ENCODE measurements at regions not wholly inside any gene's neighbourhood (a gene's known extent, or its start where the extent isn't known, plus 50 kb on each side); places are given as distances from the start of the nearest gene placed in this dataset.

DNA sequence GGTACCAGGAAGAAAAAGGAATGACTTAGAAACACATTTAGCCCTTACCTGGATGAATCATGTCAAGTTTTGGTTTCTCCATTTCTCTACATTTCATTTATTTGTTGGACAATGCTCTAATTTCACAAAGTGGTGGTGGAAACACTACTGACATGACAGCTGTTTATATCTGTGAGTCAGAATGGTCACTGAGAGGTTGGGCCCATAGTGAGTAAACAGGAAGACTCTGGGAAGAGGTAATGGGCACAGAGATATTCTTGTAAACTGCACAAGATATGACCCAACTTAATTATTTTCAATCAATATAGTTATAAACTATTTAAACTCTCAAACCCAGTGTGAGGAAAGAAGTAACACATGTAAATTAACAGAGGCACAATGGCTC lies 176.3 kb upstream of the MEOX2 start:
- no peak for TF ChIP-seq EZH2 (IDR thresholded peaks at IDR 0.05; ENCODE audit: borderline replicate concordance, low read depth, low read length, severe bottlenecking)
- TF ChIP-seq, protein P1, sequence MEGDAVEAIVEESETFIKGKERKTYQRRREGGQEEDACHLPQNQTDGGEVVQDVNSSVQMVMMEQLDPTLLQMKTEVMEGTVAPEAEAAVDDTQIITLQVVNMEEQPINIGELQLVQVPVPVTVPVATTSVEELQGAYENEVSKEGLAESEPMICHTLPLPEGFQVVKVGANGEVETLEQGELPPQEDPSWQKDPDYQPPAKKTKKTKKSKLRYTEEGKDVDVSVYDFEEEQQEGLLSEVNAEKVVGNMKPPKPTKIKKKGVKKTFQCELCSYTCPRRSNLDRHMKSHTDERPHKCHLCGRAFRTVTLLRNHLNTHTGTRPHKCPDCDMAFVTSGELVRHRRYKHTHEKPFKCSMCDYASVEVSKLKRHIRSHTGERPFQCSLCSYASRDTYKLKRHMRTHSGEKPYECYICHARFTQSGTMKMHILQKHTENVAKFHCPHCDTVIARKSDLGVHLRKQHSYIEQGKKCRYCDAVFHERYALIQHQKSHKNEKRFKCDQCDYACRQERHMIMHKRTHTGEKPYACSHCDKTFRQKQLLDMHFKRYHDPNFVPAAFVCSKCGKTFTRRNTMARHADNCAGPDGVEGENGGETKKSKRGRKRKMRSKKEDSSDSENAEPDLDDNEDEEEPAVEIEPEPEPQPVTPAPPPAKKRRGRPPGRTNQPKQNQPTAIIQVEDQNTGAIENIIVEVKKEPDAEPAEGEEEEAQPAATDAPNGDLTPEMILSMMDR (IDR thresholded peaks at IDR 0.05; ENCODE audit: borderline replicate concordance, extremely low read depth, low read length, poor library complexity, severe bottlenecking), result no peak
- no peaks in the 10 kb centered on the region for H3K36me3 ChIP-seq (ENCODE audit: insufficient read depth, low read length)
- DNase-seq, result no peak
- H3K4me1 ChIP-seq (ENCODE audit: insufficient read depth, low read length), result no peaks in the 10 kb centered on the region
- no peak overlapping the region for H3K4me3 ChIP-seq (ENCODE audit: low read depth in 1 of 2, low read length in 2 of 2)
- H3K27me3 ChIP-seq (ENCODE audit: insufficient read depth, low read length, poor library complexity), result no peaks in the 10 kb centered on the region
- no peaks in the 10 kb centered on the region for H4K20me1 ChIP-seq (ENCODE audit: insufficient read depth, low read length)
- no peak overlapping the region for H2AFZ ChIP-seq (ENCODE audit: low read depth, low read length)
- H3K9me3 ChIP-seq (ENCODE audit: insufficient read depth, low read length, severe bottlenecking), result no peaks in the 10 kb centered on the region
- H3K27ac ChIP-seq (ENCODE audit: low read length), result no peak overlapping the region
- no peak for ATAC-seq (ENCODE audit: insufficient read depth, low read depth)
- no peak overlapping the region for H3K4me2 ChIP-seq (ENCODE audit: insufficient read depth, low read length)
- no peak overlapping the region for H3K9ac ChIP-seq (ENCODE audit: low read depth, low read length)
- no peaks in the 10 kb centered on the region for H3K79me2 ChIP-seq (ENCODE audit: insufficient read depth, low read length)

DNA sequence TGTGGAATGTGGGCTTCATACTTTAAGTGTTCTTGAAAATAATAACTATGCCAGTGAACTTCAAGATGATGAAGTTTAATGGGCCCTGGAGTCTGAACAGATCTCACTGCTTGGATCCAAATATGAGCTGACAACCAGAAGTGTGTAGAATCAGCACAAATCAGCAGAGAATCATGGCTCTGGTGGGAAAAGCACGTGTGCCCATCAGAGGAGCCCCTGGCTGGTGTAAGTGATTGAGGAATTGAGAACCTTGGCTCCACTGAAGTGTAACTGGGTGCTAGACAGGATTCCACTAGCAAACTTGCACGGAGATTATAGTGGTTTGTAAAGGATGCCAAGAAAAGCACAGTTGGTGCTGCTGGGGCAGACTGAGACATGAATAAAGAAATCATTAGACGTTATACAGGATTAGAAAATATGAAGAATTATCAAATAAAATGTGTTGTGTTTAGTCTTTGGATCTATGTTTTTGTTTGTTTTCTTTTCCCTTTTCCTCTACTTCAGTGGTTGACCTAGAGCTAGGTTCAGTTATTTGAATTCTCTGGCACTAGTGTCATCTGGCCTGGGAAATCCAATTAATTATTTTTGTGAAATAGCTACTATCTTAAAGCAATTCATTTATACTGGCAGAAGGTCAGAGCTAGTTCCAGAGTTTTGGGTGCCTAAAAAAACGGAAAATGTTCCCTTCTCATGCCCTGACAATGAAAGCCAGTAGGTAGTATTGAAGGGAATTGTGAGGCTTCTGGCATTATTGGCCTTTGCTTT lies 175.7 kb upstream of the MEOX2 start:
- no peak for ATAC-seq (ENCODE audit: insufficient read depth, low read depth)
- no peaks in the 10 kb centered on the region for H3K79me2 ChIP-seq (ENCODE audit: insufficient read depth, low read length)
- H3K9ac ChIP-seq (ENCODE audit: low read depth, low read length), result no peak overlapping the region
- no peak overlapping the region for H3K27ac ChIP-seq (ENCODE audit: low read length)
- no peak overlapping the region for H3K4me3 ChIP-seq (ENCODE audit: low read depth in 1 of 2, low read length in 2 of 2)
- DNase-seq, result no peak
- no peaks in the 10 kb centered on the region for H3K27me3 ChIP-seq (ENCODE audit: insufficient read depth, low read length, poor library complexity)
- H4K20me1 ChIP-seq (ENCODE audit: insufficient read depth, low read length), result no peaks in the 10 kb centered on the region
- H3K9me3 ChIP-seq (ENCODE audit: insufficient read depth, low read length, severe bottlenecking), result no peaks in the 10 kb centered on the region
- H2AFZ ChIP-seq (ENCODE audit: low read depth, low read length), result no peak overlapping the region
- H3K36me3 ChIP-seq (ENCODE audit: insufficient read depth, low read length), result no peaks in the 10 kb centered on the region
- H3K4me2 ChIP-seq (ENCODE audit: insufficient read depth, low read length), result no peak overlapping the region
- TF ChIP-seq EZH2 (IDR thresholded peaks at IDR 0.05; ENCODE audit: borderline replicate concordance, low read depth, low read length, severe bottlenecking), result no peak
- TF ChIP-seq, protein P1 (IDR thresholded peaks at IDR 0.05; ENCODE audit: borderline replicate concordance, extremely low read depth, low read length, poor library complexity, severe bottlenecking), result no peak
- H3K4me1 ChIP-seq (ENCODE audit: insufficient read depth, low read length), result no peaks in the 10 kb centered on the region

DNA sequence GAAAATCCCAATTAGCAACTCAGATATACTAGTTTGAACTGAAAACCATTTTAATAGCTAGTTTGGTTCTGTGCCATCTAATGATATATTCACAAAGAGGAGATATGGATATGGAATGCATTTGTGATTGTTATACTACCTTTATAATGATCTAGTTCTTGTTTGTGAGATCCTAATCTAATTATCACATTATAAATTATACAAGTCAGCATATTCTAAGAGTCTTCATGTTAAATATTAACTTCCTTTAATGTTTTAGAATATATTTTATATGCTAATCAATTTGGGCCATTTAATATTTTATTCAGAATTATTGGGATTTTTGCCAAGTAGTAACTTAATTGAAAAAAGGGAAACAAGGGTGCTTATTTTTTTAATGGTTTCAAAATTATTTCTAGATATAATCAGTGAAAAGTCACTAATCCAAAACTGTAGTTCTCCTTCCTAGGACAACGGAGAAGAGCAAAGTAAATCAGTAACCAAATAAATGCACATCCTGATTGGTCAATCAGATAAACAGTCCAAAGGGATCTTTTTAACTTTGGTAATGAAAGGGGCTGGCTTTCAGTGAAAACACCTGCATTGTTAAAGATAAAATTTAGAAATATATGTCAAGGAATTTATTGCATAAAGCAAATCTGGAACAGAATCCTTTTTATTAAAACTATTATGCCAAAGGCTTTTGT lies 173.9 kb upstream of the MEOX2 start:
- DNase-seq, result no peak
- no peaks in the 10 kb centered on the region for H3K4me1 ChIP-seq (ENCODE audit: insufficient read depth, low read length)
- no peak for ATAC-seq (ENCODE audit: insufficient read depth, low read depth)
- H3K4me3 ChIP-seq (ENCODE audit: low read depth in 1 of 2, low read length in 2 of 2), result no peak overlapping the region
- no peak overlapping the region for H3K27ac ChIP-seq (ENCODE audit: low read length)
- H4K20me1 ChIP-seq (ENCODE audit: insufficient read depth, low read length), result no peaks in the 10 kb centered on the region
- H3K9me3 ChIP-seq (ENCODE audit: insufficient read depth, low read length, severe bottlenecking), result no peaks in the 10 kb centered on the region
- no peak overlapping the region for H3K4me2 ChIP-seq (ENCODE audit: insufficient read depth, low read length)
- no peaks in the 10 kb centered on the region for H3K79me2 ChIP-seq (ENCODE audit: insufficient read depth, low read length)
- H2AFZ ChIP-seq (ENCODE audit: low read depth, low read length), result no peak overlapping the region
- H3K27me3 ChIP-seq (ENCODE audit: insufficient read depth, low read length, poor library complexity), result no peaks in the 10 kb centered on the region
- H3K36me3 ChIP-seq (ENCODE audit: insufficient read depth, low read length), result no peaks in the 10 kb centered on the region
- TF ChIP-seq, protein P1 (IDR thresholded peaks at IDR 0.05; ENCODE audit: borderline replicate concordance, extremely low read depth, low read length, poor library complexity, severe bottlenecking), result no peak
- no peak for TF ChIP-seq EZH2 (IDR thresholded peaks at IDR 0.05; ENCODE audit: borderline replicate concordance, low read depth, low read length, severe bottlenecking)
- no peak overlapping the region for H3K9ac ChIP-seq (ENCODE audit: low read depth, low read length)
